Stomach smooth muscle (tissue), 2 donors: ENCODE measurements at regions not wholly inside any gene's neighbourhood (a gene's known extent, or its start where the extent isn't known, plus 50 kb on each side); places are given as distances from the start of the nearest gene placed in this dataset.
A peak's percentile ranks its signal among the peaks of the same experiment; 100 is the strongest.

Experiments used
- H3K27ac ChIP-seq: one replicate; pipeline ENCODE4 v1.7.0; 2013; ENCODE audit warnings: mild to moderate bottlenecking, low read length, inconsistent platforms
- H3K27me3 ChIP-seq, 2 donors: one replicate each; pipeline ENCODE4 v1.7.0; 2013; ENCODE audit warnings: low read length in 2 of 2; ENCODE audit not compliant: insufficient read depth in 2 of 2, control insufficient read depth in 1 of 2
- H3K36me3 ChIP-seq, 2 donors: one replicate each; pipeline ENCODE4 v1.7.0; 2013; ENCODE audit warnings: low read length in 2 of 2; ENCODE audit not compliant: control insufficient read depth in 2 of 2, insufficient read depth in 2 of 2
- H3K4me1 ChIP-seq: one replicate; pipeline ENCODE4 v1.7.0; 2013; ENCODE audit warnings: low read length; ENCODE audit not compliant: control insufficient read depth, insufficient read depth
- H3K4me3 ChIP-seq, 2 donors: one replicate each; pipeline ENCODE4 v1.7.0; 2013; ENCODE audit warnings: low read length in 2 of 2
- H3K9ac ChIP-seq, 2 donors: one replicate each; pipeline ENCODE4 v1.7.0; 2013; ENCODE audit warnings: low read length in 2 of 2, mild to moderate bottlenecking in 1 of 2
- H3K9me3 ChIP-seq, 2 donors: one replicate each; pipeline ENCODE4 v1.7.0; 2013; ENCODE audit warnings: low read length in 2 of 2; ENCODE audit not compliant: control insufficient read depth in 2 of 2
- donor health status: healthy.
- donor health status: Pancreatic carcinoma.

DNA sequence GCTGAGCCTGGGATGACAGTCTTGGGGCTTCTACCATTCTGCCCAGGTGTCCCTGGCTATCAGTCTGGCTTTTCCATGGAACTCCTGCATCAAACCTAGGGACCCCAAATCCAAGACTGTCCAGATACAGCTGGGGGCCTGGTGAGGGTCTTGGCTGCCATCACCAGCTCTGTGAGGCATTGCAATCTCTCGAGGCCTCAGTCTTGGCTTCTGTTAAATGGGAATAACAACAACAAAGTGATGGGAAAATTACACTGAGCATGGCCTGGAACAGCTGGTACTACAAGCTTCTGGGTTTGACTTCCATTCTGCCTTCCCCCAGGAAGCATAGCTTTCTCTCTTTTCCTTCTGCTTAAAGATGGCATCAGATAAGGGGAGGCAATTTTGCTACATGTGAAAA, 50.0 kb upstream of the LCTL start:
- Histone ChIP-seq H3K4me1 (peaks cover 22% of the 10 kb centered on the region), H3K9ac (no peak overlapping the region), H3K27ac (no peak overlapping the region), H3K36me3 (no peaks in the 10 kb centered on the region), H3K4me3 (no peak overlapping the region), H3K27me3 (peaks cover under 1 to 6% of the 10 kb centered on the region in 2 donors), H3K9me3 (no peaks in the 10 kb centered on the region)

DNA sequence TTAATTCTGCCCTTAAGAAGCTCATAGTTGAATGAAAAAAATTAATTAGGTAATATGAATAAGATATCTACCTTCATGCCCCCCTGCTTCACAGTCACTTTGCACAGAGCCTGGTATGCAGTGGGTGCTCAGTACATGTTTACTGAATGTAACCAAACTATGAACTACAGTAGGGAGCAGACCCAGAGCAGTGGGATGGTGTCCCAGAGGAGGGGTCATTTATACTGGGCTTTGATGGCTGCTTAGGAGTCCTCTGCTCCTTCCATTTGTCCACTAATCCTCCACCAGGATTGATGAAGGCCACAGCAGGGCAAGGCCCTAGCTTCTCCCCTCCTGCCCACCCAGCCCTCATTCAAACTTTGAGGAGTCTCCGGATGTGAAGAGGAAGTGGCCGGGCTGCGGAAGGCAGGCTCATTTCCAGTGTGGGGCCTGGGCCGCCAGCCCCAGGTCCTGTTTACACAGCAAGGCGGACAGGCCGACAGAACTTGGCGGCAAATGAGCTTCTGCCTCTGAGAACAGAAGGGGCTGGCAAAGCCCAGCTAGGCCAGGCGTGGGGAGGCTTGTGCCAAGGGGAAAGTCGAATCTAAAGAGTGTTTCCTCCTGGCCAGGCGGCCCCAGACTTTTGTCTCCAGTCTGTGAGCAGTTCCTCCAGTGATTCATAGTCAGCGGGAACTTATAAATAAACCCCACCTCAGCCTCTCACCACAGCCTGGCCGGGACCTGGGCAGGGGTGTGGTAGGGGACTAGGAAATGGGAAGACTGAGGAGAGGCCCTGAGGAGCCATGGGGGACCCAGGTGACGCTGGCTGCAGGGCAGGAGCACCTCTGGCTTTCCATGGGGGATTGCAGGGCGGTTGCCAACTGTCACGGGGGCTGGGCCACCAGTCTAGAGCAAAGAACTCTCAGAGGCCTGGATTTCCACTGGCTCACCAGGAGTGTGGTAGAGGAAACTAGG, 51.6 kb upstream of the LCTL start:
- Histone ChIP-seq H3K27ac (peak overlapping the region; percentile 58), H3K9me3 (no peaks in the 10 kb centered on the region), H3K27me3 (peaks cover 3 to 19% of the 10 kb centered on the region in 2 donors), H3K9ac (peak overlapping the region; percentile 1 to 21), H3K36me3 (no peaks in the 10 kb centered on the region), H3K4me1 (peaks cover 34% of the 10 kb centered on the region), H3K4me3 (no peak overlapping the region)

DNA sequence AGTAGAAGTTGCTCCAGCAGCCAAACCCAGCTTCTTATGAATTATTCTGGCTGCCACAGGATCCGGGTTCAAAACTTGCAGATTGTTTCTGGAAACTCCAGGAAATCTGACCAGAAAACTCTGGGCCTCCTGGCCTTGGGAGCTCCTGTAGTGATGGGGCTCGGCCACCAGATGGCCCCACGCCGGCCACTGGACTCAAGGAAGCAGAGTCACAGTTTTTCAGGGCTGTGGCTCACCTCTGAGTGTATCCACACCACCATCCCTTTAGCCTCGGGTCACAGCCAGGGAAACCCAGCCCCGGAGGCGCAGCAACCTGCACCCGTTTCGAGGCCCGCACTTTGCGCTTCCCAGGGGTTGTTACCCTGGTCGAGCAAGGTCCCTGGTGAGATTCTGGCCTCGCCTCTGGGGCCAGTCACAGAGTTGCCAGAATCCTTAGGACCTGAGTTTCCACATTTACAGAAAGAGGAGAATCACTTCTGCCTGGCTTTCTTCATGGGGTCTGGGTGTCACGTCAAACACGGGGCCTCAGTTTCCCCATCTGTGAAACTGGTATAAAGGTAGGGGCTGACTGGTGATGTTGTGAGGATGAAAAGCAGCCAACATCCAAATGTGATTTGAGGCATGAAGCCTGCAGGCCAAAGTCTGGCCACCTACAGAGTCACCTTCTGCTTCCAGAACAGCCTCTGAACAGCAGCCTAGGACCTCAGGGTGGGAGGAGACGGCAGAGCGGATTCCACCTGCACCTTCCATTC, 53.5 kb upstream of the LCTL start:
- no peak overlapping the region for H3K9ac ChIP-seq
- no peaks in the 10 kb centered on the region for H3K36me3 ChIP-seq
- H3K4me3 ChIP-seq = no peak overlapping the region
- no peaks in the 10 kb centered on the region for H3K9me3 ChIP-seq
- no peak overlapping the region for H3K27ac ChIP-seq
- H3K4me1 ChIP-seq = peaks cover 34% of the 10 kb centered on the region
- H3K27me3 ChIP-seq = peaks cover 3 to 23% of the 10 kb centered on the region in 2 donors

DNA sequence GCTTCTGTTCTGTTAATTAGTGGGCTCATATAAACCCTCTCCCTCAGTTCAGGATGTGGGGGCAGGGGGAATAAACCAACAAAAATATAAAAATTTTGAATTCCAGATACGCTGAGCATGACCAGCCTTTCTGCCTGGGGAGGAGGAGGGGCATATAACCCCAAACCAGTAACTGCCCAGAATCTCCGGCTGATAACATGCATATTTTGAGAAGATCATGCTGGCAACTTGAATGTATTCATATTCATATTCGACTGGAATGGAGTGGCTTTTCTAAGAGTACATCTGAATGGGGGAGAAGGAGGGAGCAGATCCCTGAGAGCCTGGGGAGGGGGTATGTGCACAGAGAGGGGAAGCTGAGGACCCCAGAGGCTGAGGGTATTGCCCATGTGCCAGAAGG, 54.5 kb upstream of the LCTL start:
- peaks cover 3 to 23% of the 10 kb centered on the region in 2 donors for H3K27me3 ChIP-seq
- no peak overlapping the region for H3K4me3 ChIP-seq
- no peak overlapping the region for H3K27ac ChIP-seq
- no peaks in the 10 kb centered on the region for H3K9me3 ChIP-seq
- H3K9ac ChIP-seq = no peak overlapping the region
- H3K4me1 ChIP-seq = peaks cover 33% of the 10 kb centered on the region
- no peaks in the 10 kb centered on the region for H3K36me3 ChIP-seq

DNA sequence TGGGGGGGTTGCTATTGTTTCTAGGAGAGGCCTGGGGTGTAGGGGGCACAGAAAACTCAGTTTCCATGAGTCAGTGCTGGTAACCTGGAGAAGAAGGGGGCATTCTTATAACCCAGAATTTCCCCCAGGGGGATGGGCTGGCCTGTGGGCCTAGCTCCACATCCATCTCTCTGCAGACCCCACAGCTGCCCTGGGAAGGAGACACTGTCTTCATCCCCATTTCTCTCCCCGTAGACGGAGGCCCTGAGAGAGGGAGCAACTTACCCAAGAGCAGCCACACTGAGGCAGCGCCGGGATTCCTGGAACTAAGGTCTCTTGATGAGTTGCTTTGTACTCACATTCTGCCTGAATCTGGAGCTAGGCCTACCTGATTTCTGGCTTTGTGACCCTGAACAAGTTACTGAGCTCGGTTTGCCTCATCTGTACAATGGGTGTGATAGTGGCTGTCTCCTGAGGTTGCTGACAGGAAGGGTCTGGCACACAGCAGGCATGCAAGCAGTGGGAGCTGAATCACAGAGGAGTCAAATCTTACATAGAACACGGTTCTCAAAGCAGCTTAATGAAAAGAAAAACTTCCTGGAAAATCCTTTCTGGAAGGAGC, 55.0 kb upstream of the LCTL start:
- Histone ChIP-seq H3K27me3 (peaks cover 3 to 23% of the 10 kb centered on the region in 2 donors), H3K27ac (no peak overlapping the region), H3K4me1 (peaks cover 31% of the 10 kb centered on the region), H3K9ac (no peak overlapping the region), H3K4me3 (no peak overlapping the region), H3K9me3 (no peaks in the 10 kb centered on the region), H3K36me3 (no peaks in the 10 kb centered on the region)

DNA sequence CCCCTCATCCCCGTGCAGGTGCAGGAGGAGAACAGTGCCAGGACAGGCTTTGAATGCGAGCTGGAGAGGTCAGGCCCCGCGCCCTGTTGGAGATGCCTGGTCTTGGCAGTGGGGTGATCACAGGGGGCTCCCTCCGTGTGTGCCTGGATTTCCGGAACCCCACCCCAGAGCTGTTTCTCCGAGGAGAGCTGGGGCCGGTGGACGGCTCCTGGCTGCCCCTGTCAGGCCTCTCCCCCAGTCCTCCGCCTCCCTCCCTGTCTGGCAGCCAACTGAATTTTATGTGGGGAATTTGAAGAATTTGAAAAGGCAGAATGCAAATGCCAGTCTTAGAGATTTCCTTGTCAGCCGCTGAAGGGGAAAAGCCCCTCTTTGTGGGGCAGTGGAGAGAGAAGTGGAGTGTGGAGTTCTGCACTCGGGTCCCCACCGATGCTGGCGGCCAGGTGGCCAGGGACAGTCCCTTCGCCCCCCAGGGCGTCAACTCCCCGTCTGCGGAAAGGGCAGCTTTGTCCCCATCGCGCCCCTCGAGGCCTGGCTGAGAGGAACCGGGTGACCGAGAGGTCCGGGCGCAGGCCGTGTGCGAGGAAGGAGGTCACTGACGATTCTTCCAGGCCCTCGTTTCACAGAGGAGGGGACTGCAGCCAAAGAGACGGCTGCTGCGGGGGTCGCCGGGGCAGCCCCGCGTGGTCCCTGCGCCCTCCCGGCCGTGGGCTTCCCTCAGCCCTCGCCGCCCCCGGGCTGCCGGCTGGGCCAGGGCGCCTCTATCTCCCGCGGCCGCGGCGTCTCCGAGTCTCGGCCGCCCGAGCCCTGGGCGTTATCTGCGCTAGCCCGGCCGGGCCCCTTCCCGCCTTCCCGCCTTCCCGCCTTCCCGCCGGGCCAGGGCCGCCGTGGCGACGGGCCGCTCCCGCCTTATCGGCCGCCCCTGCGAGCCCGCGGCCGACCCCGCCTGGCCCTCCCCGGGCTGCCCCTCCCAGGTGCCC, 56.0 kb upstream of the LCTL start:
- Histone ChIP-seq H3K4me1 (peaks cover 31% of the 10 kb centered on the region), H3K27ac (no peak overlapping the region), H3K9me3 (no peaks in the 10 kb centered on the region), H3K4me3 (peak overlapping the region in 1 of 2 donors; percentile 44), H3K9ac (no peak overlapping the region), H3K36me3 (no peaks in the 10 kb centered on the region), H3K27me3 (peaks cover 3 to 23% of the 10 kb centered on the region in 2 donors)

DNA sequence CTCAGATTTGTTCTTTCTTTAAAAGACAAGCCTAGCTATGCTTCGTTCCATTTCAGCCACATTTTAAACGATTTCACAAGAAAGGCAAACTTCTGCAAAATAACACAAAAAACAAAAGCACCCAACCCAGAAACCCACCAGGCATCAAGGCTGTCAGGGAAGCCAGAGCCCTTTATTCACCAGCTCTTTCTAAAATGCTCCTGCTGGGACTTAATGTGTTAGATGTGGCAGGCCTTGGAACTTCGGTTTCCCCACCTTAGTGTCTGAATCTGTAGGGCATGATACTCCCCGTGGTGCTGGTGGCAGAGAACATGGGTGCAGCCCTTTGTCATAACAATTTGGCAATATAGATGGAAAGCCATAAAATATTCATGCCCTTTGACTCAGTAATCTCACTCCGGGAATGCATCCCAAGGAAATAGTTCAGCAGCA, 56.8 kb upstream of the LCTL start:
- Histone ChIP-seq H3K36me3 (no peaks in the 10 kb centered on the region), H3K27ac (no peak overlapping the region), H3K4me1 (peaks cover 26% of the 10 kb centered on the region), H3K9me3 (no peaks in the 10 kb centered on the region), H3K27me3 (peaks cover 3 to 23% of the 10 kb centered on the region in 2 donors), H3K9ac (no peak overlapping the region), H3K4me3 (no peak overlapping the region)

DNA sequence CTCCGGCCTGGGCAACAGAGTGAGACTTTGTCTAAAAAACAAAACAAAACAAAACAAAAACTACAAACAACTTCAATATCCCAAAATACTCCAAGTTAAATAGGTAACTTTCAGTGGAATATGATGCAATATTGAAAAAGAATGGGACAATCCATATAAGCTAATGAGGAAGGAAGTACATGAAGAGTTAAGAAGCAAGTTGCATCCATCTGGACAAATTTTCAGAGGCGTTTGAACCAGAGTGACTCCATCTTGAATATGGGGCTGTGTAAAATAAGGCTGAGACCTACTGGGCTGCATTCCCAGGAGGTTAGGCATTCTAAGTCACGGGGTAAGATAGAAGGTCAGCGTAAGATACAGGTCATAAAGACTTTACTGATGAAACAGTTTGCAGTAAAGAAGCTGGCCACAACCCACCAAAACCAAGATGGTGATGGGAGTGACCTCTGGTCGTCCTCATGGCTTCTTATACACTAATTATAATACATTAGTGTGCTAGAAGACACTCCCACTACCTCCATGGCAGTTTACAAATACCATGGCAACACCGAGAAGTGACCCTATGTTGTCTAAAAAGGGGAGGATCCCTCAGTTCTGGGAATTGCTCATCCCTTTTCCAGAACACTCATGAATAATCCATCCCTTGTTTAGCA, 58.1 kb upstream of the LCTL start:
- H3K9ac ChIP-seq = no peak overlapping the region
- H3K4me1 ChIP-seq = peaks cover 17% of the 10 kb centered on the region
- peaks cover 3 to 23% of the 10 kb centered on the region in 2 donors for H3K27me3 ChIP-seq
- no peaks in the 10 kb centered on the region for H3K9me3 ChIP-seq
- H3K36me3 ChIP-seq = no peaks in the 10 kb centered on the region
- H3K4me3 ChIP-seq = no peak overlapping the region
- no peak overlapping the region for H3K27ac ChIP-seq

DNA sequence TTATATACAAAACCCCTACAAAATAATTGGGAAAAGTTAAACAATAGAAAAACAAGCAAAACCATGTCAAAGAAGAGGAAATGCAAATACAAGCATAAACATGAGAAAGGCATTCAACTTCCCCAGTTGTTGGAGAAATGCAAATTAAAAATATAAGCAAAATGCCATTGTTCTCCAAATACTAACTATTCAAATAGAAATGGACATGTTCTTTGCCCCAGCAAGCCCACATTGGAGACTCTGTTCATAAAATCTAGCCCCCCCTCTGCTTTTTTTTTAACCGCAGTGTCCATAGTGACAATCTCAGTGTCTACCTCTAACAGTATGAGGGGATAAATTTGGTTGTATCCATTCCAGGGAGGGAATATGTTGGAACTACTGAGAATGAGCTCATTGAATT, 59.7 kb upstream of the LCTL start:
- no peaks in the 10 kb centered on the region for H3K36me3 ChIP-seq

More for the DNA sequence above, 59.7 kb upstream of the LCTL start:
- Histone ChIP-seq H3K9me3 (no peaks in the 10 kb centered on the region), H3K27me3 (peaks cover 3 to 20% of the 10 kb centered on the region in 2 donors), H3K4me1 (peaks cover 12% of the 10 kb centered on the region), H3K4me3 (no peak overlapping the region), H3K27ac (no peak overlapping the region), H3K9ac (no peak overlapping the region)
